ENCODE measurements at regions not wholly inside any gene's neighbourhood (a gene's known extent, or its start where the extent isn't known, plus 50 kb on each side); places are given as distances from the start of the nearest gene placed in this dataset.

DNA sequence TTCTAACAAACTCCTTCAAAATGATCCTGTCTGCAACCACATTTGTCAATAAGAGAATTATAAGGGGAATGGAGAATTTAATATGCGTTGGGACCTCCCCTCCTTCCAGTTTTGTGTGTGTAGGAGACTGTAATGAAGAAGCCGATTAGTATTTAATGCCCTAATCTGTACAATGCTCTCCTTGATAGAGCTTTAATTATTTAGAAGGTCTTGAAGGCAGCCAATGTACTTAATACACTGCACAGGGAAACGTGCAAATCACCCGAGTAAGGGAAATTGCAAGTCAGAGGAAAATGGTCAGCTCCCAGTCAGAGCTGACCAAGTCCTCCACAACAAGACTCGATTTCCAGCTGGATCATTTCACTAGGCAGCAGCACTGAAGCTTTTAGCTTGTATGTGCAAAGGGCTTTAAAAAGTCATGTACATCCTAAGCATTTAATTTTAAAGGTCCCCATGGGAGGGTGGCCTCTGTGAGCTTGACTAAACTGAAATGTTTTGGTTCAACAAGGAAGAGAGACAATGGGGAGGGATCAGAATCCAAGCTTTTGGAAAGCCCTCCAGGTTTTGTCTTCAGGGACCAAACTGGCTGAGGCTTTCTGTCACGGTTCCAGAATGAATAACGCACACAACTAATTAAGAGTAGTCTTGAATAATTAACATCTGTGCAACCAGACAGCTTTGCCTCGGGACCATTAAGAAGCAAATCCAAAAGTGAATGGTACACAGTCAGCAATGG is 159.8 kb upstream of the MITF start:
- DNase-seq, result no peak
- H3K9me3 Mint-ChIP-seq (ENCODE audit: low read depth, unreplicated experiment), result peaks cover 4% of the 10 kb centered on the region
- H3K36me3 Mint-ChIP-seq (ENCODE audit: insufficient read depth, unreplicated experiment), result no peaks in the 10 kb centered on the region
- intact Hi-C loops (cut with micrococcal nuclease; ENCODE audit: unreplicated experiment), result no loop called here
- H3K27ac Mint-ChIP-seq (ENCODE audit: unreplicated experiment), result no peak overlapping the region
- no peaks in the 10 kb centered on the region for H3K4me1 Mint-ChIP-seq (ENCODE audit: low read depth, unreplicated experiment)
- H3K4me3 Mint-ChIP-seq (ENCODE audit: low read depth, unreplicated experiment), result no peak overlapping the region
- TF ChIP-seq, protein P1, sequence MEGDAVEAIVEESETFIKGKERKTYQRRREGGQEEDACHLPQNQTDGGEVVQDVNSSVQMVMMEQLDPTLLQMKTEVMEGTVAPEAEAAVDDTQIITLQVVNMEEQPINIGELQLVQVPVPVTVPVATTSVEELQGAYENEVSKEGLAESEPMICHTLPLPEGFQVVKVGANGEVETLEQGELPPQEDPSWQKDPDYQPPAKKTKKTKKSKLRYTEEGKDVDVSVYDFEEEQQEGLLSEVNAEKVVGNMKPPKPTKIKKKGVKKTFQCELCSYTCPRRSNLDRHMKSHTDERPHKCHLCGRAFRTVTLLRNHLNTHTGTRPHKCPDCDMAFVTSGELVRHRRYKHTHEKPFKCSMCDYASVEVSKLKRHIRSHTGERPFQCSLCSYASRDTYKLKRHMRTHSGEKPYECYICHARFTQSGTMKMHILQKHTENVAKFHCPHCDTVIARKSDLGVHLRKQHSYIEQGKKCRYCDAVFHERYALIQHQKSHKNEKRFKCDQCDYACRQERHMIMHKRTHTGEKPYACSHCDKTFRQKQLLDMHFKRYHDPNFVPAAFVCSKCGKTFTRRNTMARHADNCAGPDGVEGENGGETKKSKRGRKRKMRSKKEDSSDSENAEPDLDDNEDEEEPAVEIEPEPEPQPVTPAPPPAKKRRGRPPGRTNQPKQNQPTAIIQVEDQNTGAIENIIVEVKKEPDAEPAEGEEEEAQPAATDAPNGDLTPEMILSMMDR (IDR thresholded peaks at IDR 0.05; ENCODE audit: unreplicated experiment), result no peak
- peaks cover 13% of the 10 kb centered on the region for H3K27me3 Mint-ChIP-seq (ENCODE audit: unreplicated experiment)
- no TSS peak for BruUV-seq (replicated peaks)
- CTCF ChIA-PET, result no interaction called here

GRCh38 chr3:69569520-69569919 is 169.7 kb upstream of the MITF start:
- intact Hi-C loops (cut with micrococcal nuclease; ENCODE audit: unreplicated experiment), result no loop called here
- Mint-ChIP-seq H3K9me3 (ENCODE audit: low read depth, unreplicated experiment) (no peaks in the 10 kb centered on the region), H3K4me3 (ENCODE audit: low read depth, unreplicated experiment) (no peak overlapping the region), H3K27me3 (ENCODE audit: unreplicated experiment) (peaks cover 20% of the 10 kb centered on the region), H3K4me1 (ENCODE audit: low read depth, unreplicated experiment) (no peaks in the 10 kb centered on the region), H3K27ac (ENCODE audit: unreplicated experiment) (no peak overlapping the region), H3K36me3 (ENCODE audit: insufficient read depth, unreplicated experiment) (no peaks in the 10 kb centered on the region)
- no TSS peak for BruUV-seq (replicated peaks)
- TF ChIP-seq, protein P1 (IDR thresholded peaks at IDR 0.05; ENCODE audit: unreplicated experiment), result no peak
- DNase-seq, result no peak
- CTCF ChIA-PET, result no interaction called here

GRCh38 chr3:69568951-69569350 is 170.3 kb upstream of the MITF start:
- H3K27me3 Mint-ChIP-seq (ENCODE audit: unreplicated experiment), result peaks cover 20% of the 10 kb centered on the region
- no peaks in the 10 kb centered on the region for H3K4me1 Mint-ChIP-seq (ENCODE audit: low read depth, unreplicated experiment)
- no peak for DNase-seq
- no peaks in the 10 kb centered on the region for H3K36me3 Mint-ChIP-seq (ENCODE audit: insufficient read depth, unreplicated experiment)
- BruUV-seq (replicated peaks), result no TSS peak
- intact Hi-C loops (cut with micrococcal nuclease; ENCODE audit: unreplicated experiment), result no loop called here
- TF ChIP-seq, protein P1 (IDR thresholded peaks at IDR 0.05; ENCODE audit: unreplicated experiment), result no peak
- CTCF ChIA-PET, result no interaction called here
- H3K9me3 Mint-ChIP-seq (ENCODE audit: low read depth, unreplicated experiment), result no peaks in the 10 kb centered on the region
- H3K4me3 Mint-ChIP-seq (ENCODE audit: low read depth, unreplicated experiment), result no peak overlapping the region
- no peak overlapping the region for H3K27ac Mint-ChIP-seq (ENCODE audit: unreplicated experiment)

DNA sequence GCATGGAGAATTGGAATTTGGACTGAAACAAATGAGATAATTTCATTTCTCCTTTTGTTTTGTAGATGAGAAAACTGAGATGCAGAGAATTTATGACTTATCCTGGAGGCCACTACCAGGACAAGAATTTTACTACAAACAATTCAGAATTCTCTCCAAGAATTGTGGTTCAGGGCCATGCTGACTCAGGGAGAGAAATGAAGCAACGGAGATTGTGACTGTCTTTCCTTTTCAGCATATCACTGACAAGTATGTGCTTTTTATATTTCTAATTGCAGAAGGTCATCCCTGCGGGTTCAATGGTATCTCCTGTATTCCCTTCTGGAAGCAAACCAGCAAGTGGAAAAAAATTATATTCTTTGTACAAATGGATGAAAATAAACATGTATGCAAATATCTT is 170.8 kb upstream of the MITF start:
- no peaks in the 10 kb centered on the region for H3K36me3 Mint-ChIP-seq (ENCODE audit: insufficient read depth, unreplicated experiment)
- TF ChIP-seq, protein P1 (IDR thresholded peaks at IDR 0.05; ENCODE audit: unreplicated experiment), result no peak
- intact Hi-C loops (cut with micrococcal nuclease; ENCODE audit: unreplicated experiment), result no loop called here
- no peaks in the 10 kb centered on the region for H3K9me3 Mint-ChIP-seq (ENCODE audit: low read depth, unreplicated experiment)
- H3K27me3 Mint-ChIP-seq (ENCODE audit: unreplicated experiment), result peaks cover 20% of the 10 kb centered on the region
- H3K4me3 Mint-ChIP-seq (ENCODE audit: low read depth, unreplicated experiment), result no peak overlapping the region
- CTCF ChIA-PET, result no interaction called here
- no peak for DNase-seq
- H3K4me1 Mint-ChIP-seq (ENCODE audit: low read depth, unreplicated experiment), result no peaks in the 10 kb centered on the region
- H3K27ac Mint-ChIP-seq (ENCODE audit: unreplicated experiment), result no peak overlapping the region
- BruUV-seq (replicated peaks), result no TSS peak

Measured in Calu3 (cell line).